Anterior cingulate cortex (tissue), 58 donors: ENCODE measurements at regions not wholly inside any gene's neighbourhood (a gene's known extent, or its start where the extent isn't known, plus 50 kb on each side); places are given as distances from the start of the nearest gene placed in this dataset.

Experiments used
- DNase-seq, 58 donors: peaks; one replicate each; lab custom pipeline; 2025; lab: John Stamatoyannopoulos, UW

GRCh38 chr7:46571996-46572395 lies 650.9 kb upstream of the IGFBP3 start:
- no peak for DNase-seq

DNA sequence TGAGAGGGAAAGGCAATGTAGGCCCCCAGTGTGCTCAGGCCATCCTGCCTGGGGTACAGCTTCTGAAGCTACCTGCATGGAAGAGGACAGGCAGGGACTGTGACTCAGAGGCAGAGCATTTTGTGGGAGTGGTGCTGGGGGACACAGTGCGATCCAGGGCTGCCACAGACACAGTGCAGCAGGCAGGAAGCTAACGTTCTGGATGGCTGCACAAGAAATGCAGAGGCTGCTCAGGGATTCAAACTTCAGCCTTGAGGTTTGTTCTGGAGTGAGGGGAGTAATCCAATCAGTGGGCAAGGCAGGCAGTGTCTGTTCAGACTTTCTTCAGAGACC lies 648.0 kb upstream of the IGFBP3 start:
- no peak for DNase-seq

DNA sequence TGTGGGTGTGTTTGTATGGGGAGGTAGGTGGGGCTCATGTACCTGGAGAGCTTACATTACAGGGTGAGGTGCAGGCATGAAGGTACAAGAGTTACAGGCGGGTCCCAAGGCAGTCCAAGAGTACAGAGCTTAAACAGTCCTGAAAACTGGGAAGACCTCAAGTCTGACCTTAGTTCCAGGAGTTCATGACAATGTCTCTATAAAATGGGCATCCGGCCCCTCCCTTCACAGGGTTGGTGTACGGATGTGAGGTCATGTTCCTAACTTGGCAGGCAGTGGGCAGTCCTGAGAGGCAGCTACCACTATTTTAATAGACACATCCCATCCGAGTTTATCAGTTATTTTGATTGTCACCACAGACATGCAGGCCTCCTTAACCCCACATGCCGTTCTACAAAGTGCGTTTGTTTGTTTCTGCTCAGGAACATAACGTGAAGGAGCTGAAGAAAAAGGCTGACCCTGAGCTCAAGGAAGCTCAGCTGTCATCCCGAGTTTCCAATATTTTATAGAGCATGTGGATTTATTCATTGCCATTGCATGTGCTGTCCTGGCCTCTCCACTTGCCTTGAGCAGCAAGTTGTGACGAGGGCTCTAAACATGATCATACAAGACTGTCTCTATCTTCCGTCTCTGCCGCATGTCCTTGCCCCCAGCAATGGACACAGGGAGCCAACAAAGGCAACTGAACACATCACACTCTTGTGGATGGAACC lies 647.5 kb upstream of the IGFBP3 start:
- DNase-seq: no peak

GRCh38 chr7:46567858-46568257 lies 646.8 kb upstream of the IGFBP3 start:
- no peak for DNase-seq

- DNase-seq: no peak
These were observed 645.2 kb upstream of the IGFBP3 start for GRCh38 chr7:46566097-46566774.

DNA sequence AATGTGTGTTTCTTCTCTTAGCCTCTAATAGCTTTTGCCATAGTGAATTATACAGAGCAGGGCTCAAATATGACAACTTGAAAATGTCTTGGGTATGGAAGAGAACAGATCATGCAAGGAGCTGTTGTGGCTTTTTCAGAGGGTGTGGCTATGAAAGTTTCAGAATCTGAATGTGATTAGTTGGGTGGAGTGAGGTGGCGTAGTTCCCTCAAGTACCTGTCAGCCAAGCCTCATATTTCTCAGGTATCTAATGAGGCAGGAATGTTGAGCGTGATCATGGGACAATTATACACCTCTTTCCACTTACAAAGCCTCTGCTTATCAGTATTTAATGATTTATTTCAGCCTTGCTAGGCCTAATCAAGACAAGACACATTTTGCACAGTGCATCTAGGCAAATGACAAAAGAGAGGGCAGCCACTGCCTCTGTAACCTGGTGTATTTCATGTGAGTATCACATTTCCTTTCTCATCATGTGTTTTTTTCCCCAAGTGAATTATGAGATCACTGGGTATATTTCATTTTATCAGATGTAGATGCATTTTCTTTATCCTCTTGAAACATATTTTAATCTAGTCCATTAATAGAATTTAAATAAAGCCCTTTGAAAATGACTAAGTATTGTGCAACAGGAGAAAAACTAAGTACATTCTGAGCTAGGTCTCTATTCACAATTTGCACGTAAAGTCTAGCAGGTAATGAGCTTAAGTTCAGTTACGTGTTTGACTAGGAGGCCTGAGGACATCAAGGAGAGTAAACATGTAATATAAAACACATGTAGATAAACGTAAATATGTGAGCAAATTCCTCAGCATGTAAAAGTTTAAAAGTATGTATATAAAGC lies 644.4 kb upstream of the IGFBP3 start:
- no peak for DNase-seq

GRCh38 chr7:46559194-46559832 lies 638.2 kb upstream of the IGFBP3 start:
- DNase-seq: no peak

DNA sequence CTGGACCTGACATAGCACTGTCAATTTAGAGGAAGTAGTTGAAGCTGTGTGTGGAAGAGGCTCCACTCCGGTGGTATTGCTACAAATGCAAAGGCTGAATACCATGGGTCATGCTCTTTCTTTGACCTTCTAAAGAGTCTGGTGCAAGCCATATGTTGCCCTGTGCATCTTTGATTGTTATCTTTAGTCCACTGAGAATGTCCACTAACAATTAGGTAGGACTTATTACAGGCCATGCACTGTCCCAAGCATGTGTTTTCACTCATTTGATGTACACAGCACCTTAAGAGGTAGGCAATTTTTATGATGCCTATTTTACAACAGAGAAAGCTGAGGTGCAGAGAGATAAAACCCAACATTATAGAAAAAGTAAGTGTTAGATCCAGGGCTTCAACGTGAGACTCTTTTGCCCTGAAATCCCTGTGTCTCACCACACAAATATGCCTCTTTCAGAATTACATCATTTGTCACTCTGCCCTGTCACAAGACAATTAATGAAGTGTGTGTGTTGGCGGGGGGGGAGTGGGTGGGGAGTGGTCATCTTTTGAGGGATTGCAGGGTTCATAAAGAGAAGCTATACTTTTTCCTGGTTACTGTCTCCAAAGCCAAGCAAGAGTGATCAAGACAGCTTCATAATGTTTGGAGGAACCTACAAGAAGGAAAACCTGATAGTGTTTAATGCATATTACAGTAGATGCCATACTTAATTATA lies 637.6 kb upstream of the IGFBP3 start:
- DNase-seq: no peak

DNA sequence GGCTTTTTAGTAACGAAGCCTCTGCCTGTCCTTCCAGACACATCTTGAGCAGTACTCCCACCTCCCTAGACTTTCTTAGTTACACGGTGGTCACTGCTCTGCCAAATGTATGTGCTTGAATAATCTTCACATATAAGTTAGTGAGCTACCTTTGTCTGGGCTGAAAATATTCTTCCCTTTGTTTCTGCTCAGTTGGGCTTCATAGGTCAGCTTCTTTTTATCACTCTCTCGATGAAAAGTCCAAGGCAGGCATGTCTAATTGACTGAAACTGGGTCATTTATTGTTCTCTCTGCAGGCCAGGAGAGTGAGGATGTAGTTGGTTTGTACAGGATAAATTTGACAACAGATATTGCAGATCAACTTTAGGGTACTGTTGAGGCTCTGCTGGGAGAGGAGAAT lies 636.7 kb upstream of the IGFBP3 start:
- DNase-seq: no peak

DNA sequence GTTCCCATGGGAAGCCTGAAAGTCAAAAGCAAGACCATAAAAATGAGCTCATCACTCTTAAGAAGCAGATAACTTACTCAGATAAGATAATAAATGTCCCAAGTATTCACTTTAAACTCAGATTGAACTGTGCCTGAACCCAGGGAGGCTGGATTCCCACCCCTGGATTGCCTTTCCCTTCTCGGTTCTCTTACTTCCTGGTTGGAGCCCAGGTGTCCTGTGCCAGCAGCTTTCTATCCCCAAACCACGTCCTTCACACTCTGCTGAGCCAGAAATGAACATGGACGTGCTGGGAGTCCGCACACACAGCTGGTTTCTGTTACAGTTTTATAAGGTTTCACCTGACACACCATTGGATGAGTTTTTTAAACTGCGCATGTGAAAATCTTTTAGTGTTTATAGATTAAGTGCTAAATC lies 636.2 kb upstream of the IGFBP3 start:
- DNase-seq: no peak

GRCh38 chr7:46554688-46555422 lies 633.8 kb upstream of the IGFBP3 start:
- no peak for DNase-seq

DNA sequence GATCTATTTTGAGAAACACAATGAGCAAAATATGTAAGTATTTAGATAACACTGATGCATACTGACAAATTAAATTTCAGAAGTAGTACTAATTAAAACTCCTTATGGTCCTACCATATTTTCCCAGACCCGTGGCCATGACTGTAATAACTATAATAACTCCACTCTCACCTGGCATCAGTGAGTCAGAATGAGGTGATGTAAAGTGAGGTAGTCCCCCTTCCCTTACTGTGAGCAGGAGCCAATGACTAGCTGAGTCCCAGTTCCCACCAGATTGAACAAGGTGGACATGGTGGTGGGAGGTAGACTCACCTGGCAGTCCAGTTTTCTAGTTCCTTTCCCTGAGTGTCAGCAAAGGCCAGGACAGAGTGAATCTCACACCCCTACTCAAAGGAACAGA lies 630.5 kb upstream of the IGFBP3 start:
- no peak for DNase-seq

GRCh38 chr7:46550864-46551263 lies 629.8 kb upstream of the IGFBP3 start:
- DNase-seq: no peak

- DNase-seq: no peak
These were observed 629.0 kb upstream of the IGFBP3 start for GRCh38 chr7:46549892-46550639.

DNA sequence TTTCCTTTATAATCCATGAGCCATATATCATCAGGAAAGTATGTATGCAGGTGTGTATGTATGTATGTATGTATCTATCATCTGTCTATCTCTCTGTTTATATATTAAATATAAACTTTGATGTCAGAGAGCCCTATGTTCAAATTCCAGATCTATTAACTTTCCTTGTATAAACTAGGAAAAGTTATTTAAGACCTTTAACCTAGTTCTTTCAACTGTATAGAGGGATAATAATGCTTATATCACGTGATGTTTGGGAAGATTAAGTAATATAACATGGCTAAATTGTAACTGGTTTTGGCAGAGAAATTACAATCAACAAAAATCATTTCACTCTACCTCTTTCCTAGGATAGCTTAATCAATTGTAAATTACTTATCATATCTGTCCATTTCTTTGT lies 628.3 kb upstream of the IGFBP3 start:
- DNase-seq: no peak

DNA sequence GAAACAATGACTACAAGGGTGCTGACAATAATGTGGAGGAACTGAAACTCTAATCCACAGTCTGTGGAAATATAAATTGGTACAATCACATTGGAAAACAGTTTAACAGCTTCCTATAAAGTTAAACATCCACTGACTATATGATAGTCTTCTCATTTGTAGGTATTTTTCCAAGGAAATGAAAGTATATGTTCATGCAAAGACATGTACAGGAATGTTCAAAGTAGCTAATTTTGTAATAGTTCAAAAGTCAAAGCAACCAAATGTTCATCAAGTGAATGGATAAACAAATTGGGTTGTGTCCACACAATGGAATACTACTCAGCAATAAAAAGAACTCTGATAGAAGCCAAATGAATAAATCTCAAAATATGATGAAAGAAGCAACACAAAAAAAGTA lies 626.0 kb upstream of the IGFBP3 start:
- DNase-seq: no peak

GRCh38 chr7:46545790-46546189 lies 624.7 kb upstream of the IGFBP3 start:
- no peak for DNase-seq

DNA sequence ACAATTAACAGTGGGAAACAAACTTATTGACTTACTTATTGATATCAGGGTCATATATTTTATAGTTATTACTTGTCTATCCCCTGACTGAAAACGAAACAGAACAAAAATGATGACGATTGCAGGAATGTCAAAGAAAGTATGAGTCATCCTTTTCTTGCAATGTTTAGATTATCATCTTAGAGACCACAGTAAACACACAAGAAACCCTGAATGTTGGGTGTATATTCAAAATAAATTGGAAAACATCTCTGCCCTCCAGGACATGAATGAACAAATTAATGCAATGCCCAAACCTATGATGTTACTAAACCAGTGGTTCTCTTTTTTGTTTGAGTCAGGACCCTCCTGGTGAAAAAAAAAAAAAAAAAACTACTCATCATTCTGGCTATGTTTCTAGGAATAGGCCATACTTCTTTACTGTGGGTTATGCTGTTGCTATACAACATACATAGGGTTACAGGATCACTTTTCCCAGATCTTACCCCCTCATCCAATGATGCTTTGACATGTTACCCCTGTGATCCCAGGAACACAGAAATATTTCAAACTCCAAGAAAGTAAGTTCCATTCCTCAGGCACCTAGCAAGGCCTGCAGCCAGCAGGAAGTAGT lies 623.4 kb upstream of the IGFBP3 start:
- no peak for DNase-seq

GRCh38 chr7:46542076-46542475 lies 621.0 kb upstream of the IGFBP3 start:
- no peak for DNase-seq
